Cardiac muscle cell (in vitro differentiated cells and primary cell): ENCODE measurements at regions not wholly inside any gene's neighbourhood (a gene's known extent, or its start where the extent isn't known, plus 50 kb on each side); places are given as distances from the start of the nearest gene placed in this dataset.

Source experiments
- DNase-seq, 2 donors: peaks; one replicate each; pipeline versions ENCODE4 v3.0.0 to v3.0.0-alpha.2; 2010 to 2017; ENCODE audit warnings: low read depth in 1 of 2, low spot score in 1 of 2
- H3K27ac ChIP-seq: fragments of 200-600 bp; sonication (generic); 2 replicates; pipeline ENCODE4 v1.5.1; 2016
- H3K27me3 ChIP-seq: fragments of 200-600 bp; sonication (generic); 2 replicates; pipeline ENCODE4 v1.6.0; 2016; ENCODE audit warnings: control low read depth
- H3K36me3 ChIP-seq: fragments of 200-600 bp; sonication (generic); 2 replicates; pipeline ENCODE4 v1.5.1; 2016; ENCODE audit warnings: control low read depth
- H3K4me1 ChIP-seq: fragments of 200-600 bp; sonication (generic); 2 replicates; pipeline ENCODE4 v1.8.1; 2017; ENCODE audit warnings: low read depth, mild to moderate bottlenecking, mixed run types
- H3K4me3 ChIP-seq: fragments of 200-600 bp; sonication (generic); 2 replicates; pipeline ENCODE4 v1.5.1; 2016; ENCODE audit warnings: mild to moderate bottlenecking
- H3K9me3 ChIP-seq: fragments of 200-600 bp; sonication (generic); 2 replicates; pipeline ENCODE4 v1.5.1; 2017; ENCODE audit warnings: low read depth, mild to moderate bottlenecking, control low read depth
- TF ChIP-seq, protein P1 (sequence below): IDR thresholded peaks from 2 replicates; pipeline ENCODE4 v1.5.1; 2012; ENCODE audit warnings: low read depth, mild to moderate bottlenecking, low read length

DNA sequence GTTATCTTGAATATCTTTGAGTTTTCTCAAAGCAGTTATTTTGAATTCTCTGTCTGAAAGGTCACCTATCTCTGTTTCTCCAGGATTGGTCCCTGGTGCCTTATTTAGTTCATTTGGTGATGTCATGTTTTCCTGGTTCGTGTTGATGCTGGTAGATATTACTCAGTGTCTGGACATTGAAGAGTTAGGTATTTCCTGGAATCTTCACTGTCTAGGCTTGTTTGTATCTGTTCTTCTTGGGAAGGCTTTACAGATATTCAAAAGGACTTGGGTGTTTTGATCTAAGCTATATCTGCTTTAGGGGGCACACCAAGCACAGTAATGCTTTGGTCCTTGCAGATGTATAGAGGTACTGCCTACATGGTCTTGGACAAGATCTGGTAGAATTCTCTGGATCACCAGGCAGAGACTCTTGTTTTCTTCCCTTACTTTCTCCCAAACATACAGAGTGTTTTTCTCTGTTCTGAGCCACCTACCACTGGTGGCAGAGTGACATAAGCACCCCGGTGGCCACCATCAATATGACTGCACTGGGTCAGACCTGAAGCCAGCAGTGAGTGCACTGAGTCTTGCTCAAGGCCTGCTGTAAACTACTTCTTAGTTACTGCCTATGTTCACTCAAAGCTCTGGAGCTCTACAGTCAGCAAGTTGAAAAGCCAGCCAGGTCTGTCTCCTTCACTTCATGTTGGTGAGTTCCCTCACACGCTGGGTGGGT lies 193.5 kb upstream of the AMOT start:
- Histone ChIP-seq H3K27ac (no peak overlapping the region), H3K36me3 (no peaks in the 10 kb centered on the region), H3K27me3 (no peaks in the 10 kb centered on the region), H3K9me3 (no peaks in the 10 kb centered on the region), H3K4me1 (no peaks in the 10 kb centered on the region), H3K4me3 (no peak overlapping the region)
- TF ChIP-seq, protein P1, sequence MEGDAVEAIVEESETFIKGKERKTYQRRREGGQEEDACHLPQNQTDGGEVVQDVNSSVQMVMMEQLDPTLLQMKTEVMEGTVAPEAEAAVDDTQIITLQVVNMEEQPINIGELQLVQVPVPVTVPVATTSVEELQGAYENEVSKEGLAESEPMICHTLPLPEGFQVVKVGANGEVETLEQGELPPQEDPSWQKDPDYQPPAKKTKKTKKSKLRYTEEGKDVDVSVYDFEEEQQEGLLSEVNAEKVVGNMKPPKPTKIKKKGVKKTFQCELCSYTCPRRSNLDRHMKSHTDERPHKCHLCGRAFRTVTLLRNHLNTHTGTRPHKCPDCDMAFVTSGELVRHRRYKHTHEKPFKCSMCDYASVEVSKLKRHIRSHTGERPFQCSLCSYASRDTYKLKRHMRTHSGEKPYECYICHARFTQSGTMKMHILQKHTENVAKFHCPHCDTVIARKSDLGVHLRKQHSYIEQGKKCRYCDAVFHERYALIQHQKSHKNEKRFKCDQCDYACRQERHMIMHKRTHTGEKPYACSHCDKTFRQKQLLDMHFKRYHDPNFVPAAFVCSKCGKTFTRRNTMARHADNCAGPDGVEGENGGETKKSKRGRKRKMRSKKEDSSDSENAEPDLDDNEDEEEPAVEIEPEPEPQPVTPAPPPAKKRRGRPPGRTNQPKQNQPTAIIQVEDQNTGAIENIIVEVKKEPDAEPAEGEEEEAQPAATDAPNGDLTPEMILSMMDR = no peak
- no peak for DNase-seq

DNA sequence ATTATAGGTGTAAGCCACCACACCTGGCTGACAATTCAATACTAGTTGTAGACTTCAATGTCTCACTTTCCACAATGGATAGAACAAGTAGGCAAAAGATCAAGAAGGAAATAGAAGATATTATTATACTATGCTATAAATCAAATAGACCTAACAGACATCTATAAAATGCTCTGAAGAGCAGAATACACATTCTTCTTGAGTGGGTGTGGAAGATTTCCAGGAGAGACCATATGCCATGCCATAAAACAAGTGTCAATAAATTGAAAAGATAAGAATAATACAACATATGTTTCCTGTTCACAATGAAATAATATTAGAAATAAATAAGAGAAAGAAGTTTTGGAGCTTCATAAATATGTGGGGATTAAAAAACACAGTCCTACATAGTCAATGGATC lies 179.3 kb upstream of the AMOT start:
- DNase-seq = no peak
- TF ChIP-seq, protein P1 = no peak
- H3K4me1 ChIP-seq = no peaks in the 10 kb centered on the region
- H3K36me3 ChIP-seq = no peaks in the 10 kb centered on the region
- no peaks in the 10 kb centered on the region for H3K9me3 ChIP-seq
- no peak overlapping the region for H3K27ac ChIP-seq
- no peaks in the 10 kb centered on the region for H3K27me3 ChIP-seq
- no peak overlapping the region for H3K4me3 ChIP-seq

DNA sequence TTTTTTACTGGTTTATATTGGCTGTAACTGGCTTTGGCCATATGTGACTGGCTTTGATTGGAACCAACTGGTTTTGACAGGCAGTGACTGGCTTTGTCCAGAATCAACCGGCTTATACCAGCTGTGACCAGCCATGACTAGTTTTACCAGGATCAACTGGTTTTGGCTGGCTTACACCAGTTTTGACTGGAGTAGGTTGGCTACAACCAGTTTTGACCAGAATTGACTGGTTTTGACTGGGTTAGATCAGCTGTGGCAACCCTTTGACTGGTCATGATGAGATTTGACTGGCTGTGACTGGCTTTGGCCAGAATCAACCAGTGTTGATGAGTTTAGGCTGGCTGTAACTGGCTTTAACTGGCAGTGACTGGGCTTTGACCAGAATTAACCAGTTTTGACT lies 169.2 kb upstream of the AMOT start:
- no peak overlapping the region for H3K4me3 ChIP-seq
- H3K36me3 ChIP-seq = no peaks in the 10 kb centered on the region
- no peaks in the 10 kb centered on the region for H3K27me3 ChIP-seq
- peaks cover 3% of the 10 kb centered on the region for H3K4me1 ChIP-seq
- no peak overlapping the region for H3K27ac ChIP-seq
- TF ChIP-seq, protein P1 = no peak
- H3K9me3 ChIP-seq = no peaks in the 10 kb centered on the region
- DNase-seq = no peak

DNA sequence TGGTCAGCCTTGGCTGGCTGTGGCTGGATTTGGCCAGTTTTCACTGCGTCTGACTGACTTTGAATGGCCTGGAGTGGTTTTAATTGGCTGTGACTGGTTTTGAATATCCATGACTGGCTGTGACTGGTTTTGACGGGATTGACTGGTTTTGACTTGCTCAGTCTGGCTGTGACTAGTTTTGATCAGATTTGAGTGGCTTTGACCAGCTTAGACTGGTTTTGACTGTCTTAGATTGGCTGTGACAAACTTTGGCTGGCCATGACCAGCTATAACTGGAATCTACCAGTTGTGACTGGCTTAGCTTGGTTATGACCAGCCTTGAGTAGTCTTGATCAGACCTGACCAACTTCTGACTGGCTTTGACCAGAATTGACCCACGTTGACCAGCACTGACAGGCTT lies 168.4 kb upstream of the AMOT start:
- Histone ChIP-seq H3K36me3 (no peaks in the 10 kb centered on the region), H3K27ac (no peak overlapping the region), H3K4me3 (no peak overlapping the region), H3K9me3 (no peaks in the 10 kb centered on the region), H3K4me1 (peaks cover 3% of the 10 kb centered on the region), H3K27me3 (no peaks in the 10 kb centered on the region)
- TF ChIP-seq, protein P1 = no peak
- DNase-seq = no peak

DNA sequence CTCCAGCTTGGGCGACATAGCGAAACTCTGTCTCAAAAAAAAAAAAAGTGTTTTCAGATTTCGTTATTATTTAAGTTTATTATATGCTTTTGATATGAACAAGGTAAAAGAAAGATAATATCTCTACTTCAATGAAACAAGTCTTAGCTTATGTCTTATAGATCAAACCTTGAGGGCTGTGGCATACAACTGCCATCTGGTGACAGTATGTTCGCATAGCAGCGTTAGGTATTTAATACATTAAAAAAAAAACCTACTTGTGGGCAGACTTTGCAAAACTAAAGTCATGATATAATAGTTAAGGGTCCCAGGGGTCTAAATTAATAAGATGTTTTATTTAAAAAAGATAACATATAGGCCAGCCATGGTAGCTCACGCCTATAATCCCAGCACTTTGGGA lies 161.2 kb upstream of the AMOT start:
- Histone ChIP-seq H3K27ac (no peak overlapping the region), H3K4me3 (no peak overlapping the region), H3K9me3 (no peaks in the 10 kb centered on the region), H3K27me3 (no peaks in the 10 kb centered on the region), H3K4me1 (peaks cover 14% of the 10 kb centered on the region), H3K36me3 (no peaks in the 10 kb centered on the region)
- DNase-seq = peak in 1 of 2 donors; percentile 12
- TF ChIP-seq, protein P1 = no peak
